GM23338 (cell line): ENCODE measurements at regions not wholly inside any gene's neighbourhood (a gene's known extent, or its start where the extent isn't known, plus 50 kb on each side); places are given as distances from the start of the nearest gene placed in this dataset.

Source experiments
- JUNB ChIP-seq: IDR thresholded peaks from one replicate; pipeline ENCODE4 v1.6.1; 2016; ENCODE audit warnings: antibody characterized with exemption; ENCODE audit not compliant: unreplicated experiment
- TF ChIP-seq, protein P1 (sequence below): IDR thresholded peaks from 2 replicates; pipeline ENCODE4 v1.6.1; 2016; ENCODE audit warnings: antibody characterized with exemption
- TF ChIP-seq, protein P2 (sequence below): IDR thresholded peaks from one replicate; pipeline ENCODE4 v1.6.1; 2018; ENCODE audit warnings: antibody characterized with exemption; ENCODE audit not compliant: unreplicated experiment

DNA sequence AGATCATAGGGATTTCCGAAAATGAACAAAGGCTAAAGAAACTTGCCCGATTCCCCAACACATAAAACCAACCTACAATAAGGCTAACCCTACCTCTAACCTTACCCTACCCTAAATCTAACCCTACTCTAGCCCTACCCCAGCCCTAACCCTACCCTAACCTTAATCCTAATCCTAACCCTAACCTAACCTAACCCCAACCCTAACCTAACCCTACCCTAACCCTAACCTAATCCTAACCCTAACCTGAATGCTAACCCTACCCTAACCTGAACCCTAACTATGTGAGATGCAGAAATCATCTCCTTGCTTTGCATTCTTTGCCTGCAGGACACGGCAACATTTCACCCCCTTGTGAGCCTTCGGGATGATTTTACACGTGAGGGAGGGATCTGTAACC is 67.6 kb upstream of the SOX1 start:
- TF ChIP-seq, protein P1, sequence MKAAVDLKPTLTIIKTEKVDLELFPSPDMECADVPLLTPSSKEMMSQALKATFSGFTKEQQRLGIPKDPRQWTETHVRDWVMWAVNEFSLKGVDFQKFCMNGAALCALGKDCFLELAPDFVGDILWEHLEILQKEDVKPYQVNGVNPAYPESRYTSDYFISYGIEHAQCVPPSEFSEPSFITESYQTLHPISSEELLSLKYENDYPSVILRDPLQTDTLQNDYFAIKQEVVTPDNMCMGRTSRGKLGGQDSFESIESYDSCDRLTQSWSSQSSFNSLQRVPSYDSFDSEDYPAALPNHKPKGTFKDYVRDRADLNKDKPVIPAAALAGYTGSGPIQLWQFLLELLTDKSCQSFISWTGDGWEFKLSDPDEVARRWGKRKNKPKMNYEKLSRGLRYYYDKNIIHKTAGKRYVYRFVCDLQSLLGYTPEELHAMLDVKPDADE, result no peak
- no peak for TF ChIP-seq JUNB
- TF ChIP-seq, protein P2, sequence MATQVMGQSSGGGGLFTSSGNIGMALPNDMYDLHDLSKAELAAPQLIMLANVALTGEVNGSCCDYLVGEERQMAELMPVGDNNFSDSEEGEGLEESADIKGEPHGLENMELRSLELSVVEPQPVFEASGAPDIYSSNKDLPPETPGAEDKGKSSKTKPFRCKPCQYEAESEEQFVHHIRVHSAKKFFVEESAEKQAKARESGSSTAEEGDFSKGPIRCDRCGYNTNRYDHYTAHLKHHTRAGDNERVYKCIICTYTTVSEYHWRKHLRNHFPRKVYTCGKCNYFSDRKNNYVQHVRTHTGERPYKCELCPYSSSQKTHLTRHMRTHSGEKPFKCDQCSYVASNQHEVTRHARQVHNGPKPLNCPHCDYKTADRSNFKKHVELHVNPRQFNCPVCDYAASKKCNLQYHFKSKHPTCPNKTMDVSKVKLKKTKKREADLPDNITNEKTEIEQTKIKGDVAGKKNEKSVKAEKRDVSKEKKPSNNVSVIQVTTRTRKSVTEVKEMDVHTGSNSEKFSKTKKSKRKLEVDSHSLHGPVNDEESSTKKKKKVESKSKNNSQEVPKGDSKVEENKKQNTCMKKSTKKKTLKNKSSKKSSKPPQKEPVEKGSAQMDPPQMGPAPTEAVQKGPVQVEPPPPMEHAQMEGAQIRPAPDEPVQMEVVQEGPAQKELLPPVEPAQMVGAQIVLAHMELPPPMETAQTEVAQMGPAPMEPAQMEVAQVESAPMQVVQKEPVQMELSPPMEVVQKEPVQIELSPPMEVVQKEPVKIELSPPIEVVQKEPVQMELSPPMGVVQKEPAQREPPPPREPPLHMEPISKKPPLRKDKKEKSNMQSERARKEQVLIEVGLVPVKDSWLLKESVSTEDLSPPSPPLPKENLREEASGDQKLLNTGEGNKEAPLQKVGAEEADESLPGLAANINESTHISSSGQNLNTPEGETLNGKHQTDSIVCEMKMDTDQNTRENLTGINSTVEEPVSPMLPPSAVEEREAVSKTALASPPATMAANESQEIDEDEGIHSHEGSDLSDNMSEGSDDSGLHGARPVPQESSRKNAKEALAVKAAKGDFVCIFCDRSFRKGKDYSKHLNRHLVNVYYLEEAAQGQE, result no peak
